Activated CD4-positive, CD25-positive, alpha-beta regulatory T cell treated with anti-CD3 and anti-CD28 coated beads, Interleukin-2, amount 50 U/mL, for 16 hours (primary cell): ENCODE measurements at regions not wholly inside any gene's neighbourhood (a gene's known extent, or its start where the extent isn't known, plus 50 kb on each side); places are given as distances from the start of the nearest gene placed in this dataset.
"Not testable (repeated sequence)": the region's sequence is repeated elsewhere in the genome, so short reads cannot be mapped to it uniquely, and the experiment has no call there.

Experiments used
- DNase-seq: peaks from one replicate; pipeline ENCODE4 v3.0.0-alpha.2; 2020; ENCODE audit warnings: low read depth, low spot score

DNA sequence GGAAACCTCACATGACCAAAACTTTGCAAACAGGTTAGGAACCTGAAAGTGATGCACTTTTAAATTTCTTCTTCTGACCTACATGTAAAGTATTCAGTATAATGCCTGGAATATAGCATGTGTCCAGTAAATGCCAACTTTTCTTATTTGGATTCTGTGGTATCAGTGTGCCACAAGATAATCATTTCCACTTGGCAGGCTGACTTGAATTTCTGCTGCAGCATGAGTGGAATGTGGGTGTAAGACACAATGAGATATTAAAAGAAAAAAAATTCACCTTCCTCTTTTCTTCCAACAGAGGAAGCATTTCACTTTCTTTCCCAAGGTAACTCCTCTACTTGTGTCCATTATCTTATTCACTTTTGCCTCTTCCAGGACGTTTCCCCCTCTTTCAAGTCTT is 141.9 kb upstream of the PRKD1 start:
- DNase-seq, result no peak

DNA sequence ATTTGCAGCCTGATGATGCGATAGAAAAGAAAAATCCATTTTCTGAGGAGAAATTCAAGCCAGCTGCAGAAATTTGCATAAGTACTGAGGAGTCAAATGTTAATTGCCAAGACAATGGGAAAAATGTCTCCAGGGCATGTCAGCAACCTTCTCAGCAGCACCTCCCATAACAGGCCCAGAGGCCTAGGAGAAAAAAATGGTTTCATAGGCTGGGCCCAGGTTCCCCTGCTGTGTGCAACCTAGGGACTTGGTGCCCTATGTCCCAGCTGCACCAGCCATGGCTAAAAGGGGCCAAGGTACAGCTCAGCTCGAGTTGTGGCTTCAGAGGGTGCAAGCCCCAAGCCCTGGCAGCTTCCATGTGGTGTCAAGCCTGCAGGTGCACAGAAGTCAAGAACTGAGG is 144.8 kb upstream of the PRKD1 start:
- DNase-seq, result not testable (repeated sequence)

DNA sequence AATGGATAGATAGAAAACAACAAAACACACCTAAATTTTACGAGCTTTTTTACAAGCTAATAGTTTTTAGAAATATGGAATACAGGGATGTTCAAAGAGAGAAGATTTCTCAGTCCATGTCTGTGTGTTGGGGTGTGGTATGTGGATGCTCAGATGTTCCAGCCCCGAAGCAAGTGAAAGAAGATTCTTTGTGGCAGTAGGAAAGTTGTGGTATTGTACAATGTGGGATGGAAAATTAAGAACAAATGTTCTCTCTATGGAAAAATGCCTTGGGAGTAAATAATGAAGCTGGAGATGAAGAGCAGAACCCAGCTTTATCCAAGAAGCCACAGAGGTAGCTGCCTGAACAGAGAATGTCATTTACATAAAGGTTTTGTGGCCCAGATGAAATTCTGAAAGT is 150.3 kb upstream of the PRKD1 start:
- no peak for DNase-seq

DNA sequence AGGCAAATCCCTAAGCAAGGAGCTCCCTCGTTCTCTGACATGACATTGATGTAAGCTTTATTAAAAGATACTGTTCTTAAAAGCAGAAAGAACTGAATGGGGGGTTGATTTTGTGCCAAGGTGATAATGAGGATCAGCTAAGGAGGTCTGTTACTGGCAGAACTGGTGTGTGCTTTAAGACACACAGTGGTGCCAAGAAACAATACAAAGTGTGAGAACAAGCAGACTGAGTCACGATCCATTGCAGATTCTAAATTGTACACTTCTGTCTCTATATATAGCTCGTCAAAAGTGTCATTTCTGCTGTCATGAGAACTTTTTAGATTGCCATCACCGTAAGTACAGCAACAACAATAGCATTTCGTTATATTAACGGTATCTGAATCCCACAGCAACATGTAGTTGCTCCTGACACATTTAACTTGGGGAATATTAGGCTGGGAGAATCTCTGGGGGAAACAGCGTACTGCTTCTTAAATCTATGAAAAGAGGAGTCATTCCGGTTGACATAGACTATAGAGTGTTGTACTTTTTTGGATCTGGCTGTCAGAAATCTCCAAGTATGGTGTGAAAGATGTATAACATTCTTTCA is 151.3 kb upstream of the PRKD1 start:
- DNase-seq, result no peak

DNA sequence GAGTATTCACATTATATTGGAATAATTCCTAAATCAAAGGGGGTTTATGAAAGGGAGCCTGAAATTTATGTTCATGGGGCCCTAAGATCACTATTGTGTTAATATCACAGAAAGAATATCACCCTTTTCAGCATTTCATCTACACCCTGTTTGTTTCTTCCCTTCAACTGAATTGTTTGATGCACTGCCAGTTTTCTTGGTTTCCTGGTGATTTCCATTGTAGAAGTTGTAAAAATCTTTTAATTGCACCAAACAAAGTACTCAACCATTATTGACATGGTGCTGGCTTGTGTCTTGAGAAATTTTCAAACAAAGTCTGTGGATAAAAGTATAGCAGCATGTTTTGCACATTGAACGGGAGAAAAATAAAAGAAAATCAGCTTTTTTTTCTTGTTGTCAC is 154.8 kb upstream of the PRKD1 start:
- no peak for DNase-seq

DNA sequence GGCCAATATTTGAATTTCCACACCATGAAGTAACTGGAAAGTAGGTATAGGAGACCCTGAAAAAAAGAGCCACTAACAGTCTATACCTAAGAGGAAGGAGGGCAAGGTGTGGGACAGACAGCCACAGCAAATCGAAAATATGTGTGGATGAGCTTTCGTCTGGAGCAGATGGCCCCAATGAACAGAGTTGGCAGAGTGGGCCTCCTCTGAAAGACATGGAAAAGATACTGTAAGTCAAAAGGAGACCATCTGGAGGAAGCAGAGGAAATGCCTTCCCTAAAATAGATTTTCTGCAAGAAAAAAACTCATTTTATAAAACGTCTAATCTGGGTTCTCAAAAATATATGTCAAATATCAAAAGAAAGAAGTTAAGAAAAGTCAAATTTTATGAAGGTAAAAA is 157.2 kb upstream of the PRKD1 start:
- no peak for DNase-seq

DNA sequence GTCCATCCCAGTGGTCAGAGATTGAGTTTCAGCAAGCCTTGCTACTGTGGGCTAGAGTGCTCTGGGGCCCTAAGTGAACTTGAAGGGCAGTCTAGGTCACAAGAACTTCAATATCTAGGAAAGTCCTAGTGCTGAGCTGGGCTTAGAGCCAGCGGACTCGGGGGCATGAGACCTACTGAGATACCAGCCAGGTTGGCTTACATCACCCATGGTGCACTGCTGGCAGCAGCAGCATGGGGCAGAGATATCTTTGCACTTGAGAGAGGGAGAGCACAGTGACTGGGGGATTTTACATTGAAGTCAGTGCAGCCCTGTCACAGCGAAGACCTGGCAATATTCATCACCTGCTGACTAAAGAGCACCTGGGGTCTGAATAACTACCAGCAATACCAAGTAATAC is 158.3 kb upstream of the PRKD1 start:
- no peak for DNase-seq

DNA sequence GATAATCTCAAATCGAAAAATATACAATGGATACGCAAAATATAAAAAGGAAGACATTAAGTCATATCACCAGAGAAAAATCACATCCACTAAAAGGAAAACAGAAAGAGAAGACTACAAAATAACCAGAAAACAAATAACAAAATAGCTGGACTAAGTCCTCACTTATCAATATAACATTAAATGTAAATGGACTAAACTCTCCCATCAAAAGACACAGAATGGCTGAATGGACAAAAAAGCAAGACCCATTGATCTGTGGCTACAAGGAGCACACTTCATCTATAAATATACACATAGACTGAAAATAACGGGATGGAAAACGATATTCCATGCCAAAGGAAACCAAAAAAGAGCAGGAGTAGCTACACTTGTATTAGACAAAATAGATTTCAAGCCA is 161.0 kb upstream of the PRKD1 start:
- no peak for DNase-seq

DNA sequence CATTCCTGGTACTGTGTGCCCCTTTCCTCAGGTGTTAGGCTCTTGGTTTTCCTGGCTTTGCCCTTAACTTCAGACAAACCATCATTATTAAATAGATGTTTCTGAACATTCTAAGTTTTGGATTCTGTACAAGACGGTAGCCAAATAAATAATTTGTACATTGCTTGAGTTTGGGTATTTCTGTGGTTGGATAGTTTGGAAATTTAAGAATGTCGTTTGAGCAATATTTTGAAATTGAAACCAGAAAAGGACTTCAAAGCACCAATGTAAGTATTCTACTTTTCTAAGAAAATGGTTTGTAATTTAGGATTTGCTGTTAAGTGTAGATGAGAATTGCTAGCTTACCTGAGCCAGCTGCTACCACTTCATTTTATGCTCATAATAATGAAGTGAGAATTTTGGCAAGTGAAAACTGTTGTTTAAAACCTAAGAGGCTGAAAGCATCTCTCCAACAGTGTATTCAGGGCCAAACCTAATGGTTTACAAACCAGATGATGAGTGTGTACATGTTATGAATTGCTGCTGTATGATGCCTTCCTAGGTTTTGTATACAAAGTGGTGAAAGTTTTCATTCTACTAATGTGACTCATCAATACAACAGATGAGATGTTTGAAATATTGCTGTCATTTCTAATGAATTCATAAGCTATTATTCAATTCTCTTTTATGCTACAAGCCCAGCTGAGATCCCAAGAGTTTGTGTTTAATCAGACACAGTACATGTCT is 181.5 kb upstream of the PRKD1 start:
- no peak for DNase-seq

DNA sequence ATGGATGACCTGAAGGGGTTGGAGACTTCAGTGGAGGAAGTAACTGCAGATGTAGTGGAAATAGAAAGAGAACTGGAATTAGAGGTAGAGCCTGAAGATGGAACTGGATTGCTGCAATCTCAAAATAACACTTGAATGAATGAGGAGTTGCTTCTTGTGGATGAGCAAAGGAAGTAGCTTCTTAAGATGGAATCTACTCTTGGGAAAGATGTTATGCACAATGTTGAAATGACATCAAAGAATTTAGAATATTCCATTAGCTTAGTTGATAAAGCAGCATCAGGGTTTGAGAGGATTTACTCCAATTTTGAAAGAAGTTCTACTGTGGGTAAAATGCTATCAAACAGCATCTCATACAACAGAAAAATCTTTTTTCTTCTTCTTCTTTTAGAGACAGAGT is 186.4 kb upstream of the PRKD1 start:
- DNase-seq, result no peak

DNA sequence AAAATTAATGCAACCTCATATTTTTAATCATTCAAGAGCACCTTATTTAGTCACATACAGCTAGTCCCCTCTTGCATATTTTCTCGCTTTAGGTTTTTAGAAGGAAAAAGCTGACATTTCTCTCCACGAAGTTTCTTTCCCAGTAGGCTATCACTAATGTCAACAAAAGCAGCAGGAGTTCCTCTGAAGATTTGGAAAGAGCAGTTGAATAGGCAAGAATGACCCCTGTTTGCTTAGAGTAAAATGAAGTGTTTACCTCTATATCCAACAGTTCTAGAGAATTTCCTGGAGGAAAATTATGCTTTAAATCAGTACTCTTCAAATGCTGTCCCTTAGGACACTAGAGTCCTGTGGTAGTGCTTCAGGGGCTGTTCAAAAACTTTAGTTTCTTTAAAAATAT is 188.1 kb upstream of the PRKD1 start:
- no peak for DNase-seq

DNA sequence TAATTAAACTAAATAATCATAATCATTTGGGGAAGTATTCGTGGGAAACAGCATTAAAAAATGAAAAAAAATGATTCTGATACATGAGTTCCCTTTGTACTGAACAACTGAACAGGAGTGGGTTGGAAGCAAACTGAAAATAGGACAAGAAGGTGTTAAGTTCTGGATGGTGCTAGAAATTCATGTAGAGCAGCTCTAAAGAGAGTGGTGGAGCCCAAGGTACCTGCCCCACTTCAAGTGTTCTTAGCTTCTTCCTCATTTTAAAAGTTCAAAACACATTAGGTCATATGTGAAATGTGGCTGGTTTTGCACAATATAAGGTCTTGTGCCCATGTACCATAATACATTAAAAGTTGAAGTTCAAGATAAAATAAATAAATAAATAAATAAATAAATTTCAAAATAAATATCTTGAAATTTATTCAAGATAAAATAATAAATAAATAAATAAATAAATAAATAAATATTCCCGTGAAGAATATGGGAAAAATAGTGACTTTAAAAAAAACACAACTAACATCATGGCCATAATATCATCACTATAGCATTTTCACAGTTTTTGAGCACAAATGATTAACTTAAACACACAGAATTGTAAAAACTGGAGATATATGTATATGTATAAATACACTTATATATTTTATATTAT is 191.5 kb upstream of the PRKD1 start:
- no peak for DNase-seq

DNA sequence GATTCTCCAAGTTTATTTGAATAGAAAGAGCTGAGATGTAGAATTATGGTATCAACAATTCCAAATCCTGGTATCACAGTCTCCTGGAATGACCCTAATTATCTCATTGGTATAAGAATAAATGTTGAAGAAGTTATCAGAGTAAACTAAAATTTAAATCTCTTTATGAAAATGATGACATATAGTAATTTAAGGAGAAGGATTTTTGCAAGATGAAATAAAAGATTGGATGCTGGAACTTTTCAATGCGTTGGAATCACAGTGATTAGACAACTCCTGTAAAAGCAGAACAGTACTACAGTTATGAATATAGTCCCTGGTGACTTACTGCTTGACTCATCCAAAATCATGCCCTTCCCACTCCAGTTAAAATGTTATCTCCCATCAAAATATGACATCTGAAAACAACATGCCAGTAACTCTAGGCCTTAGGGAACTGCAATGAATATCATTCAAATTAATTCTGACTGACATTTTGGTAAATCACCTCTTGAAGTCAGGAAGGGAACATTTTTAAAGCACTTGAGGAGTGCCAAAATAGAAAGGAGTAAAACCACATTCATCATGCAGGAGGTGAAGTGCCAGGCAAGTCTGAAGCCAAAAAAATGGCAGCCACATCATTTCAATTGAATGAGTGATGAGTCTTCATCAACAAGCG is 197.8 kb upstream of the PRKD1 start:
- DNase-seq, result no peak

DNA sequence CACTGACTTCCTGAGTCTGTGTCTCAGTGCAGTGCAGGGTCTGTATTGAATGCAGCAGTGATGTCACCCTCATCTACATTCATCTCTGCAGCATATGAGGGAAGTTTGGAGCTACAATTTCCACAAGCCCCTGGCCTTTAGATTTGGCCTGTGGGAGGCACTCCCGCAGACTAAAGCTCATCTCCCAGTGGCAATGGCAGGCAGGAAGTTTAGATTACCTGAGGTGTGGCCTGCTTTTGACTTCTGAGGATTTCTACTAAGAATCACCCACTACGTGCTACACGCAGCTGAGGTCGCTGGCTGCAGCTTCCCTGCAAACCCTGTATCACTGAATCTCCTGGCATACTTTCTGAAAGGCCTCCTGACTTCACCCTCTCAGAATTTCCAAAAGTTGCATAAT is 202.2 kb upstream of the PRKD1 start:
- no peak for DNase-seq

DNA sequence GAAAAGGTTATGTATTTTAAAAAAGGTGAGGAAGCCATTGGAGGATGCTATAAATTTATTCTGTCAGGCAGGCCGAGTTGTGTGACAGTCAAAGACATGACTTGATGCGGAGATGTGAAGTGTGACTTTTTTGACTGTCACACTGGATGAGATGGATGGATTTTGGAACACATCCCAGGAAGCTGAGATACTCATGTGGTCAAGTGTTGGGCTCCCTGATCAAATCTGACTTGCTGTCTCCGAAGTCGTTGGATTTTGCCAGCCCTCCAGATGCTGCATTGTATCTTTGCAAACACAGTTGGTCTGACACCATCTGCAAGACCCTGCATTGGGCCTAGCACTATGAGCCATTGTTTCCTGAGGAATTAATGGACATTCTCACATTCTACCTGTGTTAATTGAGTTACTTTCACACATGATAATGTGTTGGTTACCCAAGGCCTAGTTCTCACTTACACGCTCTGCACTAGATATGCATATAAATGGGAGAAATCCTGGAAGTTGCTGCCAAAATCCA is 204.0 kb upstream of the PRKD1 start:
- no peak for DNase-seq

DNA sequence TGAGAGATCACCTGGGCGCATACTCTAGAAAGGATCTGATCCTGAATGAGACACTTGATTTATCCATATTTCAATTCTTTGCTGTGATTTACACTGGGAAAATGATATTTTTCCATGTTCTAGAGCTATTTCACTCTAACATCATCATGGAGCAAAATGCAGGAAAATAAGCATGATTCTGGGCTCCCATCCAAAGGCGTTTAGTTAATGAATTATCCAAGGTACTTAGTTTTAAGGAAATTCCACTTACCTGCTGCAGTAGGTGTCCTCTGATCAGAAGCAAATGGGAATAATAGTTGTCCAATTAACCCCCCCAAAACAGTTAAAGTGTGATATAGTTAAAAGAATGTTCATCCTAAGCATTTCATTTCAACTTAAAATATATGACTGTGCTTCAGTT is 204.5 kb upstream of the PRKD1 start:
- DNase-seq, result no peak

DNA sequence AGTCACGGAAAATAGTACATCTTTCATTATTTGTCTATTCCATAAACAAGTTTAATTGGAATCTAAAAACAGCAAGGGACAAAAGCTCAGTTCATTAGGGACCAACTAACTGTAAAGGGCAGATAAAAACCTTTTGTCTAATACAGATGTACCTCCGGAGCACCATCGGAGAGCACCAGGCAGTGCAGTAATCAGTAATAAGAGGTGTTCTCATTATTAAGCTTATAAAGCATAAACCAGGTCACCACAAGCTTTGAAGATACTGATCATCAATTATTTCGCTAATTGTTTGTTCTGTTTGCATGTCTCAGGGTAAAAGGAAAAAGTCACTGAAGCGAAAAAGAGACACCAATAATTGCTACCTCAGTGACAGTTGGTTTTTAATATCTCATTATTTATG is 207.3 kb upstream of the PRKD1 start:
- DNase-seq, result no peak

DNA sequence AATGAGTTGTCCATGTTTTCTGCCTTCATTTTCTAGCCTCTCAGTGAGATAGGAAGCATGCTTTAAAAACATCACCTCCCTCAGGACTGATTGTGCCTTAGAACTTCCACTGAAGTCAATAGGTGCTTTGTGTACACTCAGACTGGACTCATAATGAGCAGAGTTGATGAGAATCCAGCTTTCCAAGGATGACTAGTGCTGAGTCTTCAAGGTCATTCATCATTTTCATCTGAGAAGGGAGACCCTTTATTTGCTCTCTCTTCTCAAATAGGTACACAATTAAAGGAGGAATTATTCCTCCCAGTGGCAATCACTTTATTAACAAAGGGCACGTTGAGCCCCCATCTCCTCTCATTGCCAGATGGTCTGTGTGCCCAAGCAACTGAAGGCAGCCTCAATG is 210.9 kb upstream of the PRKD1 start:
- no peak for DNase-seq

DNA sequence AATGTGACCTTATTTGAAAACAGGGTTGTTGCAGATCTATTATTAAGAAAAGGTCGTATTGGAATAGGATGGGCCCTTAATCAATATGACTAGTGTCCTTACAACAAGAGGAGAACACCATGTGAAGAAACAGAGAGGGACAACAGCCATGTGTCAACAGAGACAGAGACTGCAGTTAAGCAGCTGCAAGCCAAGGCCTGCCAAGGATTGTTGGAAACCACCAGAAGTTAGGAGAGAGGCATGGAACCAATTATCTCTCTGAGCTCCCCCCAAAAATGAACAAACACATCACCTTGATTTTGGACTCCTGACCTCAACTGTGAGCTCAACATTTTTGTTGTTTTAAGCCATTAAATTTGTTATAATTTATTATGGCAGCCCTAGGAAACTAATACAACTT is 214.6 kb upstream of the PRKD1 start:
- DNase-seq, result no peak

DNA sequence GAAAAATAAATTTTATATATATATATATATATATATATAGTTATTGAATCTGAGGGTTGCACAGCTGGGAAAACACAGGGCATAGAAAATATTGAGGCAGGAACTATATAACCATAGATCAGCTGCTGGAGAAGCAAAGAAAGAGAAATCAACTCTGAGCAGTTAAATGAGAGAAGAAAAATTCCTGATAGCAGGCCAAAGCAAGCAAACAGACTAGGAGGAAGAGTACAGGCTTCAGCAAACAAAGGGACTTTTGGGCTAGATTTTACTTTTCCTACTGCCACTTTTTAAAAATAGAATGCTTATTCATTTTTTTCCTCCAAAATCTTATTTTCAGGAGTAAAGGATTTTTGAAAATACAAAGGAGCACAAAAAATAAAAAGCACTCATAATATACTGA is 216.0 kb upstream of the PRKD1 start:
- DNase-seq, result no peak

DNA sequence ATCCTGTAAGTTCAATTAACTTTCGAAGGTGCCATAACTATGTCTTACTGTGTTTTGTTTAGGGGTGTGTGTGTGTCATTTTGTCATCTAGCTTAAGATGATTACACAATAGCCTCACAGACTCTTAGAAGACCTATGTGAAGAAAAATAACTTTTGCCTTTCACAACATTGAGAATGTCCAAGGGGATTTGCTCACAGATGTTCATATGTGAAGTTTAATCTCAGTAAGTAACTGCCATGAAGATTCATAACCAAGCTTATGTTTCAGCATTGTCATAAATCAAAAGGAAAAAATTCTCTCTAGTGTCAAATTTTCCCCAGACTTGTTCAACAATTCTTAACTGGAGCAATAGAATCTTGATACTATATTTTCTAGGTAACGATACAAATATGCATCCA is 226.1 kb upstream of the PRKD1 start:
- no peak for DNase-seq

DNA sequence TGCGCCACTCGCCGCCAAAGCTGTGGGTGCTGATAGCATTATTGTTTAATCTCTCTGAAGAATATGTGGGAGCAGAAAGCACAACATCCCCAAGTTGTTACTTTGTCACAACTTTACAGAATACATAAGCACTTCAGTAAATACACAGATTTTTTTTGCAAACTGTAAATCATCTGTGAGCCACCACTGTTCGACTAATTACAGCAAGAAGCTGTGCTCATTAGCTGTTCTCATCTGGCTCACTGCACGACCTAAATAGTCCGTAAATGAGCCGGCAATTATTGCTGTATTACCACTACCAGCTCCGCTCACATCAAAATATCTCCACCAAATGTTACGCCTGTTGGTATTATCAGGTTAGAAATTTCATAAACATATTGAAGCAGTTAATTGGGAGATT is 228.9 kb upstream of the PRKD1 start:
- no peak for DNase-seq

DNA sequence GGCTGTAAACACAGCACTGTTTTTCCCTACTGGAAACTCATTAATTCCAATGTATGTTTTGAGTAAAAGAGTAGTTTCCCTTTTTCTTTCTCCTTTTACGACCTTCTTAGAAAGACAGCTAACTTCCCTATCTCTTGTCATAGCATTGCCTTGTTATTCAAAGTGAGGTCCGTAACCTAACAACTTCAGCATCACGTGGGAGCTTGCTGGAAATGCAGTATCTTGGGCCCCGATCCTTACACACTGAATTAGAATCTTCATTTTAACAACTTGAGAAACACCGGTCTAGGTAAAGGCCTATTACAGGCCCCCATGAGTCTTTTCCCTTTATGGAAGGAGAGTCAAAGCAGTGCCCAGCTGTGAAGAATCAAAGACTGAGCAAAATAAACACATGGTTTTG is 230.7 kb upstream of the PRKD1 start:
- no peak for DNase-seq
